GM12873 (cell line): ENCODE measurements at regions not wholly inside any gene's neighbourhood (a gene's known extent, or its start where the extent isn't known, plus 50 kb on each side); places are given as distances from the start of the nearest gene placed in this dataset.

Source experiments
- CTCF ChIP-seq: IDR thresholded peaks from 2 replicates; pipeline ENCODE4 v1.5.1; 2012; ENCODE audit warnings: low read depth, mild to moderate bottlenecking, moderate library complexity, low read length, control low read depth; ENCODE audit not compliant: insufficient read depth; ENCODE audit errors: missing control alignments

- TF ChIP-seq CTCF: no peak
These were observed 618.6 kb upstream of the TMEFF2 start for GRCh38 chr2:192813341-192813740.

GRCh38 chr2:192809173-192809572 is 614.4 kb upstream of the TMEFF2 start:
- no peak for TF ChIP-seq CTCF

GRCh38 chr2:192783643-192784042 is 588.9 kb upstream of the TMEFF2 start:
- TF ChIP-seq CTCF: no peak

GRCh38 chr2:192775459-192776262 is 580.9 kb upstream of the TMEFF2 start:
- TF ChIP-seq CTCF: no peak

DNA sequence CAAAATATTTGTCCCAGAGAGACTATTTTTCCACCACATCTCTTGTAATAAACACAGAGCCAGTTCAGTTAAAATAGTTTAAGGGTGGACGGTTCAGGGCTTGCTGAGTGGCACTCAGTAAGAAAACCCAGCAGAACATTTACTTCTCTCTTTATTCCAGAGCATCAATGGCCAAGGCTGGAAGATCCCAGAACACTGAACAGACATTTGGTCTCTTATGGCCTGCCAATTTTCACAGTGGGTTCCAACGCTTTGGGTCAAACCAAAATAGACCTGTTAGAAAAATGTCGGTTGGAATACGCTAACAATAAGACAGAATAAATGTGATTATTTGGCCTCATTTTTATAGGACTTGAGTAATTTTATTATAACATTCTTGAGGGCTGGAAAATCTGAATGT is 580.3 kb upstream of the TMEFF2 start:
- TF ChIP-seq CTCF: no peak

- no peak for TF ChIP-seq CTCF
These were observed 578.3 kb upstream of the TMEFF2 start for GRCh38 chr2:192773044-192773443.

GRCh38 chr2:192749611-192750200 is 555.0 kb upstream of the TMEFF2 start:
- TF ChIP-seq CTCF: peak; percentile 5
